ENCODE measurements at regions not wholly inside any gene's neighbourhood (a gene's known extent, or its start where the extent isn't known, plus 50 kb on each side); places are given as distances from the start of the nearest gene placed in this dataset.
"Not testable (repeated sequence)": the region's sequence is repeated elsewhere in the genome, so short reads cannot be mapped to it uniquely, and the experiment has no call there.

- DNase-seq (ENCODE audit: low spot score) = no peak
Observed at GRCh38 chr5:89546657-89547056, 663.7 kb upstream of the MEF2C start.

GRCh38 chr5:89545626-89546025 is 662.6 kb upstream of the MEF2C start:
- DNase-seq (ENCODE audit: low spot score) = no peak

- no peak for DNase-seq (ENCODE audit: low spot score)
Observed at GRCh38 chr5:89545076-89545475, 662.1 kb upstream of the MEF2C start.

- no peak for DNase-seq (ENCODE audit: low spot score)
Observed at GRCh38 chr5:89542736-89543135, 659.8 kb upstream of the MEF2C start.

- no peak for DNase-seq (ENCODE audit: low spot score)
Observed at GRCh38 chr5:89537800-89538199, 654.8 kb upstream of the MEF2C start.

GRCh38 chr5:89536020-89536419 is 653.0 kb upstream of the MEF2C start:
- DNase-seq (ENCODE audit: low spot score) = no peak

GRCh38 chr5:89535411-89535810 is 652.4 kb upstream of the MEF2C start:
- DNase-seq (ENCODE audit: low spot score) = peak; percentile 12

GRCh38 chr5:89534331-89534730 is 651.3 kb upstream of the MEF2C start:
- peak; percentile 44 for DNase-seq (ENCODE audit: low spot score)

GRCh38 chr5:89524785-89525184 is 641.8 kb upstream of the MEF2C start:
- no peak for DNase-seq (ENCODE audit: low spot score)

- DNase-seq (ENCODE audit: low spot score) = not testable (repeated sequence)
Observed at GRCh38 chr5:89523867-89524266, 640.9 kb upstream of the MEF2C start.

GRCh38 chr5:89520771-89521170 is 637.8 kb upstream of the MEF2C start:
- DNase-seq (ENCODE audit: low spot score) = no peak

- no peak for DNase-seq (ENCODE audit: low spot score)
Observed at GRCh38 chr5:89513299-89514044, 630.5 kb upstream of the MEF2C start.

- DNase-seq (ENCODE audit: low spot score) = no peak
Observed at GRCh38 chr5:89504051-89504450, 621.1 kb upstream of the MEF2C start.

GRCh38 chr5:89499787-89500186 is 616.8 kb upstream of the MEF2C start:
- no peak for DNase-seq (ENCODE audit: low spot score)

GRCh38 chr5:89498699-89499098 is 615.7 kb upstream of the MEF2C start:
- no peak for DNase-seq (ENCODE audit: low spot score)

GRCh38 chr5:89493414-89493813 is 610.4 kb upstream of the MEF2C start:
- DNase-seq (ENCODE audit: low spot score) = no peak

GRCh38 chr5:89484962-89485361 is 602.0 kb upstream of the MEF2C start:
- no peak for DNase-seq (ENCODE audit: low spot score)

GRCh38 chr5:89480406-89481007 is 597.5 kb upstream of the MEF2C start:
- no peak for DNase-seq (ENCODE audit: low spot score)

- no peak for DNase-seq (ENCODE audit: low spot score)
Observed at GRCh38 chr5:89478851-89479250, 595.9 kb upstream of the MEF2C start.

- DNase-seq (ENCODE audit: low spot score) = no peak
Observed at GRCh38 chr5:89473196-89473595, 590.2 kb upstream of the MEF2C start.

GRCh38 chr5:89471541-89471940 is 588.6 kb upstream of the MEF2C start:
- peak; percentile 61 for DNase-seq (ENCODE audit: low spot score)

GRCh38 chr5:89471115-89471514 is 588.1 kb upstream of the MEF2C start:
- no peak for DNase-seq (ENCODE audit: low spot score)

- no peak for DNase-seq (ENCODE audit: low spot score)
Observed at GRCh38 chr5:89470658-89471057, 587.7 kb upstream of the MEF2C start.

- DNase-seq (ENCODE audit: low spot score) = no peak
Observed at GRCh38 chr5:89458332-89458656, 575.3 kb upstream of the MEF2C start.

Measured in AG08395 (cell line).